AG09319 (cell line): ENCODE measurements at regions not wholly inside any gene's neighbourhood (a gene's known extent, or its start where the extent isn't known, plus 50 kb on each side); places are given as distances from the start of the nearest gene placed in this dataset.

ENCODE experiments used
- DNase-seq: peaks from one replicate; pipeline ENCODE4 v3.0.0-alpha.2; 2010; ENCODE audit warnings: low read depth; ENCODE audit errors: extremely low read depth
- CTCF ChIP-seq: IDR thresholded peaks from 2 replicates; pipeline ENCODE4 v1.5.1; 2011; ENCODE audit warnings: low read depth, mild to moderate bottlenecking, inconsistent platforms, low read length, moderate library complexity

GRCh38 chr6:148081076-148081475 is 261.6 kb upstream of the SASH1 start:
- no peak for DNase-seq
- TF ChIP-seq CTCF = no peak

- TF ChIP-seq CTCF = no peak
- no peak for DNase-seq
Observed at GRCh38 chr6:148082044-148082443, 260.6 kb upstream of the SASH1 start.

GRCh38 chr6:148082696-148083095 is 259.9 kb upstream of the SASH1 start:
- no peak for TF ChIP-seq CTCF
- no peak for DNase-seq

GRCh38 chr6:148085631-148086331 is 256.9 kb upstream of the SASH1 start:
- TF ChIP-seq CTCF = no peak
- no peak for DNase-seq

GRCh38 chr6:148086386-148086785 is 256.3 kb upstream of the SASH1 start:
- TF ChIP-seq CTCF = no peak

GRCh38 chr6:148086843-148087242 is 255.8 kb upstream of the SASH1 start:
- no peak for TF ChIP-seq CTCF
- no peak for DNase-seq

More at GRCh38 chr6:148086386-148086785, 256.3 kb upstream of the SASH1 start:
- no peak for DNase-seq

GRCh38 chr6:148087659-148088058 is 255.0 kb upstream of the SASH1 start:
- no peak for DNase-seq
- TF ChIP-seq CTCF = no peak
